NCI-H128 (cell line): ENCODE measurements at regions not wholly inside any gene's neighbourhood (a gene's known extent, or its start where the extent isn't known, plus 50 kb on each side); places are given as distances from the start of the nearest gene placed in this dataset.

ENCODE experiments used
- DNase-seq: peaks from one replicate; lab custom pipeline; 2025; ENCODE audit not compliant: unreplicated experiment; lab: John Stamatoyannopoulos, UW

GRCh38 chr1:184310157-184310819 is 76.5 kb upstream of the C1orf21 start:
- no peak for DNase-seq

- no peak for DNase-seq
These were observed 75.2 kb upstream of the C1orf21 start for GRCh38 chr1:184311580-184311979.

GRCh38 chr1:184315254-184315653 is 71.6 kb upstream of the C1orf21 start:
- DNase-seq = no peak

GRCh38 chr1:184319879-184320278 is 67.0 kb upstream of the C1orf21 start:
- DNase-seq = no peak

GRCh38 chr1:184322253-184322652 is 64.6 kb upstream of the C1orf21 start:
- no peak for DNase-seq

- DNase-seq = no peak
These were observed 61.9 kb upstream of the C1orf21 start for GRCh38 chr1:184324972-184325371.

GRCh38 chr1:184326278-184326677 is 60.6 kb upstream of the C1orf21 start:
- no peak for DNase-seq

- DNase-seq = no peak
These were observed 57.4 kb upstream of the C1orf21 start for GRCh38 chr1:184329245-184329953.

GRCh38 chr1:184329962-184330868 is 56.6 kb upstream of the C1orf21 start:
- no peak for DNase-seq

- DNase-seq = no peak
These were observed 56.0 kb upstream of the C1orf21 start for GRCh38 chr1:184330875-184331274.
